HG03066 (cell line): ENCODE measurements at regions not wholly inside any gene's neighbourhood (a gene's known extent, or its start where the extent isn't known, plus 50 kb on each side); places are given as distances from the start of the nearest gene placed in this dataset.

ENCODE experiments used
- ATAC-seq: cut with Tn5 transposase; IDR thresholded peaks from one replicate; pipeline ENCODE4 v1.9.1; 2021; ENCODE audit warnings: low read depth; ENCODE audit not compliant: unreplicated experiment

GRCh38 chrY:7272556-7273195 lies 361.1 kb upstream of the AMELY start:
- ATAC-seq: peak; percentile 25

GRCh38 chrY:7263773-7264172 lies 352.2 kb upstream of the AMELY start:
- no peak for ATAC-seq

- no peak for ATAC-seq
Measured at GRCh38 chrY:7262531-7262930, 351.0 kb upstream of the AMELY start.

GRCh38 chrY:7261254-7261653 lies 349.7 kb upstream of the AMELY start:
- ATAC-seq: no peak

GRCh38 chrY:7240101-7240500 lies 328.5 kb upstream of the AMELY start:
- no peak for ATAC-seq

- no peak for ATAC-seq
Measured at GRCh38 chrY:7211971-7212370, 300.4 kb upstream of the AMELY start.

- no peak for ATAC-seq
Measured at GRCh38 chrY:7204456-7204855, 292.9 kb upstream of the AMELY start.

- no peak for ATAC-seq
Measured at GRCh38 chrY:7182591-7182990, 271.0 kb upstream of the AMELY start.

- ATAC-seq: no peak
Measured at GRCh38 chrY:7177631-7178030, 266.1 kb upstream of the AMELY start.

GRCh38 chrY:7169475-7169874 lies 257.9 kb upstream of the AMELY start:
- ATAC-seq: no peak

GRCh38 chrY:7141477-7141876 lies 229.9 kb upstream of the AMELY start:
- ATAC-seq: no peak
